Activated T-cell treated with anti-CD3 and anti-CD28 coated beads for 4 hours (primary cell): ENCODE measurements at regions not wholly inside any gene's neighbourhood (a gene's known extent, or its start where the extent isn't known, plus 50 kb on each side); places are given as distances from the start of the nearest gene placed in this dataset.

ENCODE experiments used
- DNase-seq: peaks from one replicate; pipeline ENCODE4 v3.0.0-alpha.2; 2020

- DNase-seq, result no peak
Observed at GRCh38 chr14:65252482-65253255, 150.4 kb upstream of the MAX start.

DNA sequence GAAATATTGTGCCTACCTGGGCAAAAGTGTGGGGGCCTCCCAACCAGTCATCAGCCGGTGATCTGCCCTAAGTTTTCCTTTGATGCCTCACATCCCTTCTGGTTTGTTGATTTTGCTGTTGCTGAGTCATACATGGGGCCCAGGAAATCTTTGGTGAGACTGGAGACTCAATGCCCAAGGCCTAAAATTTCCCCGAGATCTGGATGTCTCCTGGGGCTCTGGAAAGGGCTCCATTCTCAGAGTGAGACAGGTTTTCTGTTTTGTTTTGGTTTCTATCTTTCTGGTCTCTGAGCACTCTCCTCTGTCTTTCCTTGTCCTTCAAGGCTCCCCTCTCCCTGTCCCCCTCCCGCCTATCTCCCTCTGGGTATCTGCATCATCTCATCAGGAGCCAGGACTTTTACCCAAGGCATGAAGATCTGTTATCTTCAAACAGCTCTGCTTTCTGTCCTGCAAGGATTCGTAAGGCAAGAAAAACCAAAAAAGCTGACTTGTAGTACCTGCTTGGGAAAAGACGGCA, 152.8 kb upstream of the MAX start:
- no peak for DNase-seq

DNA sequence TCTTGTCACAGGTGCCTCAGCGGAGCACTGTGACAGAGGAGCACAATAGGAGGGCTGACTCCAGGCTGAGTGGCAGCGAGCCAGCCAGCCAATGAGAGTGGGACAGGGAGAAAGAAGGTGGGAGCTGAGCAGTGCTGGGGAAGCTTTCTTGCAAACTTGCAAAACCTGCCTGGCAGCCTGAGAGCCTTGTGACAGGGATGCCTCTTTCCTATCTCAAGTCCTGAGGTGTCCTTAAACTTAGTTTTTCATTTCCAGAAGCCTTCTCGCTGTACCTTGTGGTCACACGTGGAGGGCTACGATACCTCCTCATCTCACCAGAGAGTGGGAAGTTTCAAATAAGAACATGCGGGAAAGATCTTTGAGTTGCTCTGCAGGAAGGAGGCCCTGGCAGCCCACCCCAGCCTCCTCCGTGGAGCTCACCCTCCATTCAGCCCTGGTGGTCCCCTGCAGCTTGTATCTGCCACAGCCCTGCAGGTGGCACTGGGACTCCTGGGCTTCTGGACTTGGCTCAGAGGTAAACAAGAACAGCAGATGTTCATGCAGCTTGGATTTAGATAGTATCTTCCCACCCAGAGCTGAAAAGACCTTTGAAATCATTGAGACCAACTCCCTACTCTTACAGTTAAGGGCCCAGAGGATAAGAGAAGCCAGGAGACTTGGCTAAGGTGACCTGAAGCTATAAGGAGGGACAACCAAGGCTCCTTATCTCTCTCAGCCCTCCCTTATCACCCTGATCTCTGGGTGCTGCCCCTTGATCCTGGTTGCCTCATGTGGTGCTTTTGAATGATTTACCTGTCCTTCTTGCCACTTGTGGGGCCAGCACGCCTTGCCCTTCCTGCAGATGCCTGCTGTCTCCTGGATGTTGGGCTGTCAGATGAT, 153.5 kb upstream of the MAX start:
- DNase-seq, result no peak

GRCh38 chr14:65256714-65257113, 154.4 kb upstream of the MAX start:
- no peak for DNase-seq

DNA sequence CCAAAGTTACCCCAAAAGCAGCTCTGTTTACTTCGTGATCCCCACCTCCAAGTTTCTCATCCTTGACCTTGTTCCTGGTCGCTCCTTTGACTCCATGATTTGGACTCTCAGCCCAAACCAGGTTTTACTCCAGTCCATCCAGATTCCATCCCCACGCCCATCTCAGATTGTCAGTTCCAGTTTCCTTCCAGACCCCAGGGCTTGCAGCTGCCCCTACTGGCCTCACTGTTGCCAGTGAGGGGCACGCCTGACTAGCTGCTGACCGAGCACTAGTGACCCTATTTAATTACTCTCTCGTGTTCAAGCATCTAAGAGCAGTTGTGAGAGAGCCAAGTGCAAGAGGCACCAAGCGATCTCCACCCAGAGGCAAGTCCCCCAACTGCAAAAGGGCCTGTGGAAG, 155.1 kb upstream of the FUT8 start:
- DNase-seq, result no peak

DNA sequence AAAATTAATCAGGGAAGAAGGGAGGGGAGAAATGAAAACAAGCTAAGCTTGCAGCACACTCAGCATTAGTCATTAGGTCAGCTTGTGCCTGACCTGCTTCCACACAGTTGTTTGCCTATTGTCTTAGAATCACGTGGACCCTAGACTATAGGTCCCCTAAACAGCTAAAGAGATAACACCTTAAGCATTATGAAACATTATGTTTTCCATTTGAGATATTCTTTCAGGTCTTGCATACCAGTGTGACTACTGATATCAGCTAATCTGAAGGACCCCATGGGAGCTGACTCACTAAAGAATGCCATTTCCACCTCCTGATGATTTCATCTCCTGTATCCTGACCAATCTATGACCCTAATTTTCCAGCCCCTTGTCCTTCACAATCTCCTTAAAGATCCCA, 154.1 kb upstream of the FUT8 start:
- DNase-seq, result no peak

DNA sequence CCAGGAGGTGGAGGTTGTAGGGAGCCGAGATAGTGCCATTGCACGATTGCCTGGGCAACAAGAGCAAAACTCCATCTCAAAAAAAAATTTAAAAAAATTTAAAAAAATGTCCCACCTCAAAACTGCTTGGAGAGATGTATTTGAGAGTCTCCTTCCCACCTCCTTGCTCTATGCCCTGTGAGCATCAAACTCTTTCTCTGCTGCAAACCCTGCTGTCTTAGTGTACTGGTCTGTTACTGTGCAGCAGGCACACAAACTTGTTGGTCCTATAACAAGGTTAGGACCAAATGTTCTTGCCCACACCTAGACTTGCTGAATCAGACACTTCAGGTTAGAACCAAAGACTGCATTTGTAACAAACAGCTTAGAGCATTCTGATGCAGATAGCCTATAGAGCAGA, 153.5 kb upstream of the FUT8 start:
- DNase-seq, result no peak

GRCh38 chr14:65260786-65261185, 151.7 kb upstream of the FUT8 start:
- DNase-seq, result no peak

DNA sequence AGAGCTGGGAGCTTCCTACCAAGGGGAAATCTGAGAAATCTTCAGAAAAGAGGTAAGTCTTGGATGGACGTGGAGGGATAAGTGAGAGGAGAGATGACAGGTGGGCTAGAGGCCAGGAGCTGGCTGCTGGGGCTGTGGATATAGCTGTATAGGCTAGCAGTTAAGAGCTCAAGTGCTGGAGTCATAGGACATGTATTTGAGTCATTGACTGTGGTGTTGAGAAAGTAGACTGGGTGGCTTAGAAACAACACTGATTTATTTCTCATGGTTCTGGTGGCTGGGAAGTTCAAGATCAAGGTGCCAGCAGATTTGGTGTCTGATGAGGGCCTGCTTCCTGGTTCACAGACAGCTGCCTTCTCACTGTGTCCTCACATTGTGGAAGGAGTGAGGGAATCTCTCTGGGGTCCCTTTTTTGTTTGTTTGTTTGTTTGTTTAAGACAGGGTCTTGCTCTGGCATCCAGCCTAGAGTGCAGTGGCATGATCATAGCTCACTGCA, 151.1 kb upstream of the FUT8 start:
- DNase-seq, result no peak

DNA sequence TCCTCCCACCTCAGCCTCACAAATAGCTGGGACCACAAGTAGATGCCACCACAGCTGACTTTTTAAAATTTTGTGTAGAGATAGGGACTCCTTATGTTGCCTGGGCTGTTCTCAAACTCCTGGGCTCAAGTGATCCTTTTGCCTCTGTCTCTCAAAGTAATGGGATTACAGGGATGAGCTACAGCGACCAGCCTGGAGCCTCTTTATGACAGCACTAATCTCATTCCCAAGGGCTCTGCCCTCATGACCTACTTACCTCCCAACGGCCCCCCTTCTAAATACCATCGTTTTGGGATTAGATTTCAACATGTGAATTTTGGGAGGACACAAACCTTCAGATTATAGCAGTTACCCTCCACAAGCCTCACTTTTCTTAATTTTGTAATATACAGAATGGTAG, 150.6 kb upstream of the FUT8 start:
- no peak for DNase-seq

DNA sequence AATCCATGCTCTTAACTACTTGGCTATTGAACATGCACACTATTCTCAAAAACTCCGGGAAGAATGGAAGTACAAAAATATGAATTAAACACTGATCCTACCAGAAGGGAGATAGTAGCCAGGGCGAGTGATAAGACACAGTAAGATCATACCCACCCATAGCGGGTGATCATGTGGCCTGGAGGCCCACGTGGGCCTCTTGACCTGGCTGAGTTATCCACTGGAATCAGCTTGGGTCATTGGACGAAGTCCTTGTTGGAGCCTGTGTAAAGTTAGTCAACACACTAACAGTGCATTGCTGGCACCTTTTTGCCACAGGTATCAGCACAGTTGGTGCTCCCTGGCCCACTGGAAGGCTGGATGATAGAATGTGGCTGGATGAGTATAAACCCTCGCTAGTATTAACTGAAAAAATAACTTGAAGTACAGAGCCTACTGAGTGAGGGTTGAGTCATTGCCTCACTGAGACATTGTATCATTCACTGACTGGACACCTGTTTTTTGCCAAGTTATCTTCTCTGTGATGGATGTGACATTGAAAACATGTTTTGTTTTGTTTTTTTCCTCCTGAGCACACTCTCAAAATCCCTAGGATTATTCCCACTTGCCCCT, 149.2 kb upstream of the FUT8 start:
- DNase-seq, result no peak

GRCh38 chr14:65267856-65268255, 144.7 kb upstream of the FUT8 start:
- no peak for DNase-seq

- no peak for DNase-seq
Observed at GRCh38 chr14:65268594-65268993, 143.9 kb upstream of the FUT8 start.

DNA sequence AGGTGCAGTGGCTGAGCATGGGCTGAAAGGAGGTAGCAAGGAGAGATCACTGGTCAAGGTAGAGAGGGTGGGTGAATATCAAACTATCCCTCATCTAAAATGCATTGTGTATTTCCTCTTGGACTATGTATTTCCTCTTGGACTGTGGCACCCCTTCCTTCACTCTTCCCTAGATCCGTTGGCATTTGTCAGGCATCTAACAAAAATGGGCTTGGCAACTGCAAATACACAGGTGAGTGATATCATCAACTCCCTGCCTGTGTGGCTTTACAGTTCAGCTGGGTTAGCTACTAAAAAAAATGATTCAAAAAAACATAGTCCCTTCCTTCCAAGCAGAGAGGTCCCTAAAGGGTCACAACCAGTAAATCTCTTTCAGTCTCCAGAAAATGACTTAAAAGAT, 142.8 kb upstream of the FUT8 start:
- no peak for DNase-seq

DNA sequence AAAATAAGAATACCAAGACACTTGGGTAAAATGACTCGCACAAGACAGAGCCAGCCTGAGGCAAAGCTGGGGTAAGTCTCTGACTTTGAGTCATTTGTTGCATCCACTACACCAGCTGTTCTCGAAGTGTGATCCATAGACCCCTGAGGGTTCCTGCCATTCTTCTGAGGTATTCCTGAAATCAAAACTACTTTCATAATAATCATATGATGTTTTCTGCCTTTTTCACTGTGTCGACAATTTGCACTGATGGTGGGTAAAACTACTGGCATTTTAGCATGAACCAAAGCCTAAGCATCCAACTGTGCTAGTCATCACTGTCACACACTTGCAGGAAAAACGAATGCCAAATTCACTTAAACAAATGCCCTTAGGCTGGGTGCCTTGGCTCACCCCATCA, 135.5 kb upstream of the FUT8 start:
- DNase-seq, result no peak

DNA sequence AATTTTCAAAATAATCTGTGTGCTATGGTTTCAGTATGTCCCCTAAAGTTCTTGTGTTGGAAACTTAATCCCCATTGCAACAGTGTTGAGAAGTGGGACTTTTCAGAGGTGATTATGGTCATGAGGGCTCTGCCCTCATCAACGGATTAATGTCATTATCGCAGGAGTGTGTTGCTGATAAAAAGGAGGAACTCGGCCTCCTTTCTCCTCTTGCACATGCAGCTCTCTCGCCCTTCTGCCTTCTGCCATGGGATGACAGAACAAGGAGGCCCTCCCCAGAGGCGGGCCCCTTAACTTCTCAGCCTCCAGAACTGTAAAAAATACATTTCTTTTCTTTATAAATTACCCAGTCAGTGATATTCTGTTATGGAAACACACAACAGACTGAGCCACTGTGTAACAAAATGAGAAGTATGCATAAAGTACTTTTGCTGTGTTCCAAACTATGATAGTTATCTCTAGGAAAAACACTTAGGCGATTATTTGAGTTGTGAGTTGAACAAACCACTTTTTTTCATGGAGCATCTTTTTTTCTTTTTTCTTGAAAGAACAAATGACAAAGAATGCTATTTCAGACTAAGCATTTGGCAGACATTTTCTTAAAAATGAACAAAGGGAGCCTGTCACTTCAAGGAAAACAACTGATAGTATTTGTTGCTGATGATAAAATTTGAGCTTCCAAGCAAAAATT, 134.8 kb upstream of the FUT8 start:
- no peak for DNase-seq

- no peak for DNase-seq
Observed at GRCh38 chr14:65278589-65278988, 133.9 kb upstream of the FUT8 start.

DNA sequence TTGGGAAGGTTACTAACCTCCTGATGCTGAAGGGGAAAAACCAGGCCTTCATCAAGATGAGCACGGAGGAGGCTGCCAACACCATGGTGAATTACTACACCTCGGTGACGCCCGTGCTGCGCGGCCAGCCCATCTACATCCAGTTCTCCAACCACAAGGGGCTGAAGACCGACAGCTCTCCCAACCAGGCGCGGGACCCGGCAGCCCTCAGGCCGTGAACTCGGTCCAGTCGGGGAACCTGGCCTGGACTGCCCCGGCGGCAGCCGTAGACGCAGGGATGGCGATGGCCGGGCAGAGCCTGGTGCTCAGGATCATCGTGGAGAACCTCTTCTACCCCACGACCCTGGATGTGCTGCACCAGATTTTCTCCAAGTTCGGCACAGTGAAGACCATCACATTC, 133.0 kb upstream of the FUT8 start:
- DNase-seq, result no peak

DNA sequence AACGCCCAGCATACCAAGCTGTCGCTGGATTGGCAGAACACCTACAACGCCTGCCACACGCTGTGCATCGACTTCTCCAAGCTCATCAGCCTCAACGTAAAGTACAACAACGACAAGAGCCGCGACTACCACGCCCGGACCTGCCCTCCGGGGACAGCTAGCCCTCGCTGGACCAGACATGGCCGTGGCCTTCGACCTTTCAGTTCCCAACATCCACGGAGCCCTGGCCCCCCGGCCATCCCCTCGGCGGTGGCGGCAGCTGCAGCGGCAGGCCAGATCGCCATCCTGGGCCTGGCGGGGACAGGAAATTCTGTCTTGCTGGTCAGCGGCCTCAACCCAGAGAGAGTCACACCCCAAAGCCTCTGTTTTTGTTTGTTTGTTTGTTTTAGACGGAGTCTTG, 132.6 kb upstream of the FUT8 start:
- no peak for DNase-seq

DNA sequence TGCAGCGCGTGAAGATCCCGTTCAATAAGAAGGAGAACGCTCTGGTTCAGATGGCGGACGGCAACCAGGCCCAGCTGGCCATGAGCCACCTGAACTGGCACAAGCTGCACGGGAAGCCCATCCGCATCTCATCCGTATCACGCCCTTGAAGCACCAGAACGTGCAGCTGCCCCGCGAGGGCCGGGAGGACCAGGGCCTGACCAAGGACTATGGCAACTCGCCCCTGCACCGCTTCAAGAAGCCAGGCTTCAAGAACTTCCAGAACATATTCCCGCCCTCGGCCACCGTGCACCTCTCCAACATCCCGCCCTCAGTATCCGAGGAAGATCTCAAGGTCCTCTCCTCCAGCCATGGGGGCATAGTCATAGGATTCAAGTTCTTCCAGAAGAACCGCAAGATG, 131.9 kb upstream of the FUT8 start:
- no peak for DNase-seq

DNA sequence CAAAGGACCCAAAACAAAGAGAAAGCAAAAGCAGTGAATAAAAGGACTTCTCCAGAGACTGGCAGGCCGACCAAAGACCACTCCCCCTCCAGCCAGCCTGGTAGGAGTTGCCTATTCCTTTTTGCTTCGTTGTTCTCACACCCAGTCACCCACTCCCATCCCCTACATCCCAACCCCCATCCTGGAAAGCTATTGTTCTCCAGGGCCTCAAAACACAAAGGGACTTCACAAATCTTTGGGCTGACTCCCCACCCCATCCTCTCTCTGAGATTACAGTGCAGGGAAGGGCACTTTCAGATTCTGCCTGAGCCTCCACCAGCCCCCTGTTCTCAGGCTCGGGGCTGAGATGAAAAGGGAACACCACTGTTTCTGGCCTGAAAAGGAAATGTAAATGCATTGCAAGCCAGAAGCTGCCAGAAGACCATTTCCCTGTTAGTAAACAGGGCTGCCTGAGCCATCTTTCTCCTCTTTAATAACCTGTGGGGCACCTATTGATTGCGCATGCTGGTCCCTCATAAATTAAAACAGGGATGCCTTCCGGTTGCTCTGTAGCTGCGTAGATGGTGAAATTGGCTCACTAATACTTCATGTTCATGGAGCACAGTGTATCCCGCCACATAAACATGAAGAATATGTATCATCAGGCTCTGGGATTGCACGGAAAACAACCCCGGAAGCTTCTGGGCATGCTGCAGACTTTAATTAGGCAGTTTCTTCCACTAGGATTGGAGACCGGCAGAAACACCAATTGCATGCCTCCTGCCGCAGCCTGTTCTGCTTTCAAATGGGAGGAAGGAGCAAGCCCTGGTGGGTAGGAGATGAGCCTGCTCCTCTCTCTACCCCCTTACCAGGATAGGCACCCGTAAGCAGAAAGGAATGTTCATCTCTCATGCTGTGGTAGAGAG, 130.3 kb upstream of the FUT8 start:
- no peak for DNase-seq

GRCh38 chr14:65282896-65283253, 129.7 kb upstream of the FUT8 start:
- no peak for DNase-seq
